ENCODE measurements at regions not wholly inside any gene's neighbourhood (a gene's known extent, or its start where the extent isn't known, plus 50 kb on each side); places are given as distances from the start of the nearest gene placed in this dataset.

DNA sequence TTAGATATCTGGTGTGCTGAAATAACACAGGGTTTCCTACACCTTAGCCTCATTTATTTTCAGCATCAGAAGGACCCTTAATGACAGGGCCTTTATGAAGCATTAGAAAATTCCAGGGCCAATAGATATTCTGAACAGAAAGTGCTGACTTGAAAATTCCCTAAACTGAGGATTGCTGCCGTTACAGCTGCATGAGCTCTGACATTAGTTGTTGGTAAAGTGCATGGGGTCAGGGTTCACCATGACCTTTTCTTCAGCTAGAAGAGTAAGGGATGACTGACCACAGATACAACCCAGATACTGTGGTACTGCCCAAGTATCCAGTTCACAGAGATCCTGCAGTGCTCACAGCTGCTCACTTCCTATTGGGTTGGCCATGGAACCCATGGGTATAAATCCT is 181.7 kb upstream of the SLC25A13 start (continued):
- TF ChIP-seq, protein P1, sequence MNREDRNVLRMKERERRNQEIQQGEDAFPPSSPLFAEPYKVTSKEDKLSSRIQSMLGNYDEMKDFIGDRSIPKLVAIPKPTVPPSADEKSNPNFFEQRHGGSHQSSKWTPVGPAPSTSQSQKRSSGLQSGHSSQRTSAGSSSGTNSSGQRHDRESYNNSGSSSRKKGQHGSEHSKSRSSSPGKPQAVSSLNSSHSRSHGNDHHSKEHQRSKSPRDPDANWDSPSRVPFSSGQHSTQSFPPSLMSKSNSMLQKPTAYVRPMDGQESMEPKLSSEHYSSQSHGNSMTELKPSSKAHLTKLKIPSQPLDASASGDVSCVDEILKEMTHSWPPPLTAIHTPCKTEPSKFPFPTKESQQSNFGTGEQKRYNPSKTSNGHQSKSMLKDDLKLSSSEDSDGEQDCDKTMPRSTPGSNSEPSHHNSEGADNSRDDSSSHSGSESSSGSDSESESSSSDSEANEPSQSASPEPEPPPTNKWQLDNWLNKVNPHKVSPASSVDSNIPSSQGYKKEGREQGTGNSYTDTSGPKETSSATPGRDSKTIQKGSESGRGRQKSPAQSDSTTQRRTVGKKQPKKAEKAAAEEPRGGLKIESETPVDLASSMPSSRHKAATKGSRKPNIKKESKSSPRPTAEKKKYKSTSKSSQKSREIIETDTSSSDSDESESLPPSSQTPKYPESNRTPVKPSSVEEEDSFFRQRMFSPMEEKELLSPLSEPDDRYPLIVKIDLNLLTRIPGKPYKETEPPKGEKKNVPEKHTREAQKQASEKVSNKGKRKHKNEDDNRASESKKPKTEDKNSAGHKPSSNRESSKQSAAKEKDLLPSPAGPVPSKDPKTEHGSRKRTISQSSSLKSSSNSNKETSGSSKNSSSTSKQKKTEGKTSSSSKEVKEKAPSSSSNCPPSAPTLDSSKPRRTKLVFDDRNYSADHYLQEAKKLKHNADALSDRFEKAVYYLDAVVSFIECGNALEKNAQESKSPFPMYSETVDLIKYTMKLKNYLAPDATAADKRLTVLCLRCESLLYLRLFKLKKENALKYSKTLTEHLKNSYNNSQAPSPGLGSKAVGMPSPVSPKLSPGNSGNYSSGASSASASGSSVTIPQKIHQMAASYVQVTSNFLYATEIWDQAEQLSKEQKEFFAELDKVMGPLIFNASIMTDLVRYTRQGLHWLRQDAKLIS (CRISPR knock-in tag; IDR thresholded peaks at IDR 0.05; ENCODE audit: borderline replicate concordance), result no peak
- no peak for TF ChIP-seq ZNF263 (CRISPR knock-in tag; IDR thresholded peaks at IDR 0.05; ENCODE audit: low read depth)

DNA sequence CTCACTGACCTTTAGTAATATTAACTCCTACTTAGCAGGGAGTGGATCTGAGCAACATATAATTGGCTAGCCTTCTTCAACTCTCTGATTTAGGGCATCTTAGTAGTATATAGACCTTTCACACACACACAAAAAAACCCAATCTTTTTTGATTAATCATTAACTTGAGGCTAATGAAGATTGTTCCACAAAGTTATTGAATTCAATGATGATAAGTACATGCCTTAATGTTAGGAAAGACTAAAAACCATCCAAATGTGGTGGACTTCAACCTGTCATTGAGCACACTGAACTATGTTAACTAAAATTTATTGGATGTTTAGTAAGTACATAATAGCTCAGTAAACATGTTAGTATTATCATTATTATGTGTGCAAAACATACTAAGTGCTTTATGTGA is 179.4 kb upstream of the SLC25A13 start:
- TF ChIP-seq ZNF138 (CRISPR knock-in tag; conservative IDR thresholded peaks at IDR 0.05) (no peak), HMGA2 (CRISPR knock-in tag; IDR thresholded peaks at IDR 0.05) (no peak), KAT7 (CRISPR knock-in tag; IDR thresholded peaks at IDR 0.05; ENCODE audit: borderline replicate concordance) (no peak), CREM (CRISPR knock-in tag; IDR thresholded peaks at IDR 0.05) (no peak), SMAD3 (CRISPR knock-in tag; IDR thresholded peaks at IDR 0.05; ENCODE audit: borderline replicate concordance) (no peak), SMAD4 (CRISPR knock-in tag; IDR thresholded peaks at IDR 0.05) (no peak), GTF2I (CRISPR knock-in tag; conservative IDR thresholded peaks at IDR 0.05) (no peak)
- TF ChIP-seq, protein P2, sequence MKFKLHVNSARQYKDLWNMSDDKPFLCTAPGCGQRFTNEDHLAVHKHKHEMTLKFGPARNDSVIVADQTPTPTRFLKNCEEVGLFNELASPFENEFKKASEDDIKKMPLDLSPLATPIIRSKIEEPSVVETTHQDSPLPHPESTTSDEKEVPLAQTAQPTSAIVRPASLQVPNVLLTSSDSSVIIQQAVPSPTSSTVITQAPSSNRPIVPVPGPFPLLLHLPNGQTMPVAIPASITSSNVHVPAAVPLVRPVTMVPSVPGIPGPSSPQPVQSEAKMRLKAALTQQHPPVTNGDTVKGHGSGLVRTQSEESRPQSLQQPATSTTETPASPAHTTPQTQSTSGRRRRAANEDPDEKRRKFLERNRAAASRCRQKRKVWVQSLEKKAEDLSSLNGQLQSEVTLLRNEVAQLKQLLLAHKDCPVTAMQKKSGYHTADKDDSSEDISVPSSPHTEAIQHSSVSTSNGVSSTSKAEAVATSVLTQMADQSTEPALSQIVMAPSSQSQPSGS (CRISPR knock-in tag; IDR thresholded peaks at IDR 0.05; ENCODE audit: borderline replicate concordance, low read depth), result no peak
- TF ChIP-seq, protein P3, sequence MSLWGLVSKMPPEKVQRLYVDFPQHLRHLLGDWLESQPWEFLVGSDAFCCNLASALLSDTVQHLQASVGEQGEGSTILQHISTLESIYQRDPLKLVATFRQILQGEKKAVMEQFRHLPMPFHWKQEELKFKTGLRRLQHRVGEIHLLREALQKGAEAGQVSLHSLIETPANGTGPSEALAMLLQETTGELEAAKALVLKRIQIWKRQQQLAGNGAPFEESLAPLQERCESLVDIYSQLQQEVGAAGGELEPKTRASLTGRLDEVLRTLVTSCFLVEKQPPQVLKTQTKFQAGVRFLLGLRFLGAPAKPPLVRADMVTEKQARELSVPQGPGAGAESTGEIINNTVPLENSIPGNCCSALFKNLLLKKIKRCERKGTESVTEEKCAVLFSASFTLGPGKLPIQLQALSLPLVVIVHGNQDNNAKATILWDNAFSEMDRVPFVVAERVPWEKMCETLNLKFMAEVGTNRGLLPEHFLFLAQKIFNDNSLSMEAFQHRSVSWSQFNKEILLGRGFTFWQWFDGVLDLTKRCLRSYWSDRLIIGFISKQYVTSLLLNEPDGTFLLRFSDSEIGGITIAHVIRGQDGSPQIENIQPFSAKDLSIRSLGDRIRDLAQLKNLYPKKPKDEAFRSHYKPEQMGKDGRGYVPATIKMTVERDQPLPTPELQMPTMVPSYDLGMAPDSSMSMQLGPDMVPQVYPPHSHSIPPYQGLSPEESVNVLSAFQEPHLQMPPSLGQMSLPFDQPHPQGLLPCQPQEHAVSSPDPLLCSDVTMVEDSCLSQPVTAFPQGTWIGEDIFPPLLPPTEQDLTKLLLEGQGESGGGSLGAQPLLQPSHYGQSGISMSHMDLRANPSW (CRISPR knock-in tag; conservative IDR thresholded peaks at IDR 0.05; ENCODE audit: low read depth), result no peak
- Mint-ChIP-seq H3K4me3 (no peak overlapping the region), H3K9me3 (no peaks in the 10 kb centered on the region), H3K27me3 (ENCODE audit: low read depth) (no peaks in the 10 kb centered on the region), H3K36me3 (no peaks in the 10 kb centered on the region), H3K27ac (no peak overlapping the region), H3K4me1 (peaks cover 9% of the 10 kb centered on the region)
- DNase-seq (ENCODE audit: low spot score) (no peak), ATAC-seq (no peak)
- CTCF ChIA-PET, result no interaction called here
- POLR2A ChIA-PET, result no interaction called here

DNA sequence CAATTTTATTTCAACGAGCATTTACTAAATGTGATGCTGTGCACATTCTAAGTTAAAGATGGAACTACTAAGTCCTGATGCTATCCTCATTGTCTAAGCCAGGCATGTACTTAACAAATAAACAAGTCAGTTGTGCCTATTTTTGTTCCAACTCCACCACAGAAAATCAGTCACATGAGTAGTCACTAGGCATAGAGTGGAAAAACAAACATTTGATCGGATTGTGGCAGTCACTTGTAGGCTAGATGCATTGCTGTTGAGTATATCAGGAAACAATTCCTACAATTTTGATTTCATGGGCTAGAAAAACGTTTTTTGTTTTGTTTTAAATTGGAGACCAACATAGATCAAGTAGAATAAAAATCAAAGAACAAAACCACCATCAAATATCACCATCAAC is 177.6 kb upstream of the SLC25A13 start:
- no peaks in the 10 kb centered on the region for H3K36me3 Mint-ChIP-seq
- no peak overlapping the region for H3K27ac Mint-ChIP-seq
- CTCF ChIA-PET, result no interaction called here
- DNase-seq (ENCODE audit: low spot score), result no peak
- peaks cover 9% of the 10 kb centered on the region for H3K4me1 Mint-ChIP-seq
- ATAC-seq, result no peak
- H3K9me3 Mint-ChIP-seq, result no peaks in the 10 kb centered on the region
- no peaks in the 10 kb centered on the region for H3K27me3 Mint-ChIP-seq (ENCODE audit: low read depth)
- POLR2A ChIA-PET, result no interaction called here
- H3K4me3 Mint-ChIP-seq, result no peak overlapping the region
- no peak for TF ChIP-seq TCF7 (CRISPR knock-in tag; IDR thresholded peaks at IDR 0.05; ENCODE audit: low read depth)
- no peak for TF ChIP-seq ZNF396 (CRISPR knock-in tag; IDR thresholded peaks at IDR 0.05; ENCODE audit: borderline replicate concordance)
- TF ChIP-seq ZNF263 (CRISPR knock-in tag; IDR thresholded peaks at IDR 0.05; ENCODE audit: low read depth), result no peak
- no peak for TF ChIP-seq SOX15 (CRISPR knock-in tag; IDR thresholded peaks at IDR 0.05)
- TF ChIP-seq, protein P4, sequence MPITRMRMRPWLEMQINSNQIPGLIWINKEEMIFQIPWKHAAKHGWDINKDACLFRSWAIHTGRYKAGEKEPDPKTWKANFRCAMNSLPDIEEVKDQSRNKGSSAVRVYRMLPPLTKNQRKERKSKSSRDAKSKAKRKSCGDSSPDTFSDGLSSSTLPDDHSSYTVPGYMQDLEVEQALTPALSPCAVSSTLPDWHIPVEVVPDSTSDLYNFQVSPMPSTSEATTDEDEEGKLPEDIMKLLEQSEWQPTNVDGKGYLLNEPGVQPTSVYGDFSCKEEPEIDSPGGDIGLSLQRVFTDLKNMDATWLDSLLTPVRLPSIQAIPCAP (CRISPR knock-in tag; IDR thresholded peaks at IDR 0.05), result no peak
- TF ChIP-seq TEAD4 (CRISPR knock-in tag; IDR thresholded peaks at IDR 0.05), result no peak
- TF ChIP-seq NFYB (CRISPR knock-in tag; conservative IDR thresholded peaks at IDR 0.05; ENCODE audit: low read depth), result no peak
- TF ChIP-seq, protein P5, sequence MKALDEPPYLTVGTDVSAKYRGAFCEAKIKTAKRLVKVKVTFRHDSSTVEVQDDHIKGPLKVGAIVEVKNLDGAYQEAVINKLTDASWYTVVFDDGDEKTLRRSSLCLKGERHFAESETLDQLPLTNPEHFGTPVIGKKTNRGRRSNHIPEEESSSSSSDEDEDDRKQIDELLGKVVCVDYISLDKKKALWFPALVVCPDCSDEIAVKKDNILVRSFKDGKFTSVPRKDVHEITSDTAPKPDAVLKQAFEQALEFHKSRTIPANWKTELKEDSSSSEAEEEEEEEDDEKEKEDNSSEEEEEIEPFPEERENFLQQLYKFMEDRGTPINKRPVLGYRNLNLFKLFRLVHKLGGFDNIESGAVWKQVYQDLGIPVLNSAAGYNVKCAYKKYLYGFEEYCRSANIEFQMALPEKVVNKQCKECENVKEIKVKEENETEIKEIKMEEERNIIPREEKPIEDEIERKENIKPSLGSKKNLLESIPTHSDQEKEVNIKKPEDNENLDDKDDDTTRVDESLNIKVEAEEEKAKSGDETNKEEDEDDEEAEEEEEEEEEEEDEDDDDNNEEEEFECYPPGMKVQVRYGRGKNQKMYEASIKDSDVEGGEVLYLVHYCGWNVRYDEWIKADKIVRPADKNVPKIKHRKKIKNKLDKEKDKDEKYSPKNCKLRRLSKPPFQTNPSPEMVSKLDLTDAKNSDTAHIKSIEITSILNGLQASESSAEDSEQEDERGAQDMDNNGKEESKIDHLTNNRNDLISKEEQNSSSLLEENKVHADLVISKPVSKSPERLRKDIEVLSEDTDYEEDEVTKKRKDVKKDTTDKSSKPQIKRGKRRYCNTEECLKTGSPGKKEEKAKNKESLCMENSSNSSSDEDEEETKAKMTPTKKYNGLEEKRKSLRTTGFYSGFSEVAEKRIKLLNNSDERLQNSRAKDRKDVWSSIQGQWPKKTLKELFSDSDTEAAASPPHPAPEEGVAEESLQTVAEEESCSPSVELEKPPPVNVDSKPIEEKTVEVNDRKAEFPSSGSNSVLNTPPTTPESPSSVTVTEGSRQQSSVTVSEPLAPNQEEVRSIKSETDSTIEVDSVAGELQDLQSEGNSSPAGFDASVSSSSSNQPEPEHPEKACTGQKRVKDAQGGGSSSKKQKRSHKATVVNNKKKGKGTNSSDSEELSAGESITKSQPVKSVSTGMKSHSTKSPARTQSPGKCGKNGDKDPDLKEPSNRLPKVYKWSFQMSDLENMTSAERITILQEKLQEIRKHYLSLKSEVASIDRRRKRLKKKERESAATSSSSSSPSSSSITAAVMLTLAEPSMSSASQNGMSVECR (CRISPR knock-in tag; IDR thresholded peaks at IDR 0.05; ENCODE audit: borderline replicate concordance), result no peak
- TF ChIP-seq, protein P6, sequence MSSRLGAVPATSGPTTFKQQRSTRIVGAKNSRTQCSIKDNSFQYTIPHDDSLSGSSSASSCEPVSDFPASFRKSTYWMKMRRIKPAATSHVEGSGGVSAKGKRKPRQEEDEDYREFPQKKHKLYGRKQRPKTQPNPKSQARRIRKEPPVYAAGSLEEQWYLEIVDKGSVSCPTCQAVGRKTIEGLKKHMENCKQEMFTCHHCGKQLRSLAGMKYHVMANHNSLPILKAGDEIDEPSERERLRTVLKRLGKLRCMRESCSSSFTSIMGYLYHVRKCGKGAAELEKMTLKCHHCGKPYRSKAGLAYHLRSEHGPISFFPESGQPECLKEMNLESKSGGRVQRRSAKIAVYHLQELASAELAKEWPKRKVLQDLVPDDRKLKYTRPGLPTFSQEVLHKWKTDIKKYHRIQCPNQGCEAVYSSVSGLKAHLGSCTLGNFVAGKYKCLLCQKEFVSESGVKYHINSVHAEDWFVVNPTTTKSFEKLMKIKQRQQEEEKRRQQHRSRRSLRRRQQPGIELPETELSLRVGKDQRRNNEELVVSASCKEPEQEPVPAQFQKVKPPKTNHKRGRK (CRISPR knock-in tag; IDR thresholded peaks at IDR 0.05; ENCODE audit: borderline replicate concordance), result no peak
- TF ChIP-seq ZNF138 (CRISPR knock-in tag; conservative IDR thresholded peaks at IDR 0.05), result no peak
- no peak for TF ChIP-seq ZNF423 (CRISPR knock-in tag; IDR thresholded peaks at IDR 0.05)
